ENCODE measurements at regions not wholly inside any gene's neighbourhood (a gene's known extent, or its start where the extent isn't known, plus 50 kb on each side); places are given as distances from the start of the nearest gene placed in this dataset.

DNA sequence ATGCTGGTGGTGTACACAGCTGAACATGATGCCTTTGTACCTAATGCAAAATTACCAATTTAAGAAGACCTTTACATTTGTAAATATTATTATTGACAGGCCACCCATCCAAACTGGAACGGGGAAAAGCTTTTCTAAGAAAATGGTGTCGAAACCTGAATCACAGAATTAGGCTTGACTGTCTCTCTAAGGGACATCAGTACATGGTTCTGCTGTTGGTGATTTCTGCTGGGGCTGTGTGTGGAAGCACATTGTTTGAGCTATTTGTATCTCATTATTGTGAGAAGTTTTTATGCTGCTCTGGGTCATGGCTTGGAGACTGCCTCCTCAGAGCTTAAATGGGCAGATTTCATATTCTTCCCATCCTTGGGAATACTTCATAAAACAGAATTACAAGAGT, 420.9 kb upstream of the POU3F3 start:
- TF ChIP-seq ZFX (IDR thresholded peaks at IDR 0.05; ENCODE audit: borderline replicate concordance): no peak
- TF ChIP-seq, protein P1, sequence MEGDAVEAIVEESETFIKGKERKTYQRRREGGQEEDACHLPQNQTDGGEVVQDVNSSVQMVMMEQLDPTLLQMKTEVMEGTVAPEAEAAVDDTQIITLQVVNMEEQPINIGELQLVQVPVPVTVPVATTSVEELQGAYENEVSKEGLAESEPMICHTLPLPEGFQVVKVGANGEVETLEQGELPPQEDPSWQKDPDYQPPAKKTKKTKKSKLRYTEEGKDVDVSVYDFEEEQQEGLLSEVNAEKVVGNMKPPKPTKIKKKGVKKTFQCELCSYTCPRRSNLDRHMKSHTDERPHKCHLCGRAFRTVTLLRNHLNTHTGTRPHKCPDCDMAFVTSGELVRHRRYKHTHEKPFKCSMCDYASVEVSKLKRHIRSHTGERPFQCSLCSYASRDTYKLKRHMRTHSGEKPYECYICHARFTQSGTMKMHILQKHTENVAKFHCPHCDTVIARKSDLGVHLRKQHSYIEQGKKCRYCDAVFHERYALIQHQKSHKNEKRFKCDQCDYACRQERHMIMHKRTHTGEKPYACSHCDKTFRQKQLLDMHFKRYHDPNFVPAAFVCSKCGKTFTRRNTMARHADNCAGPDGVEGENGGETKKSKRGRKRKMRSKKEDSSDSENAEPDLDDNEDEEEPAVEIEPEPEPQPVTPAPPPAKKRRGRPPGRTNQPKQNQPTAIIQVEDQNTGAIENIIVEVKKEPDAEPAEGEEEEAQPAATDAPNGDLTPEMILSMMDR (IDR thresholded peaks at IDR 0.05): no peak
- no peak overlapping the region for H3K27ac ChIP-seq

DNA sequence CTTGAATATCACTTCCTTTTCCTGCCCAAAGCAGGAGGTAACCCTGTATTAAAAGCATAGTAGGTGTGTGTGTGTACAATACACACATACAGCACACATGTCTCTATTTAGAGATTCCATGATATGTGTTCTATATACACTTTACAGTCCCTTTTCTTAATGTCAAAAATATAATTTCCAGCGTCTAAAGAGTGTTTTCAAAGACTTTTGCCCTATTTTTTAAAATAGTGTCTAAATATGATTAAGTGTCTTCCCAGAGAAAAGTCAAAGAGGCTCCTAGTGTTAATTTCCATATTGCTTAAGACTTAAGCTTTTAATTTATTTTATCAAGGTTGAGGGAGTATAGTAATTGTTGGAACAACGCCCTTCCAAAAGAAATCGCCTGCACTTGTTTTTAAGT, 420.3 kb upstream of the POU3F3 start:
- no peak for TF ChIP-seq ZFX (IDR thresholded peaks at IDR 0.05; ENCODE audit: borderline replicate concordance)
- TF ChIP-seq, protein P1 (IDR thresholded peaks at IDR 0.05): no peak

DNA sequence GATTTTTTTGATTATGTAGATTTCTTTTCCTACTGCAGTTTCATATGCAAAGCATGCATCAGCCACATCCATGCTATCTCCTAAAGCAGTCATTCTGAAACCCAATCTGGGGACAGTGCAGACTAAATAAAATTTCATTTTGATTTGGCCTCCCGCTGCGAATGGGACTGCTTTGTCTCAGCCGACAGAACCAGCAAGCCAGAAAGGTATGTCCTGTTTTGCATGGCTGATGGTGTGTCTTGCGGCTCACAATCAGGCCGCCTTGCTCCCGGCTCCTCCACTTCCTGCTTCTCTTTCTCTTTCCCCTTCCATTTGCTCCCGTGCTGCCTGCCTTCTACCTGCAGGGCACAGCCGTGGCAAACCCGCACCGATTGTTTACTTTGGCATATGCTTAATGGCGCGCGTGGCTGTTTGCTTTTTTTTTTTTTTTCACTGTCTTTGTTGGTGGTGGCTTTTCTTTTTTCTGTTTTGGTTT, 419.6 kb upstream of the POU3F3 start:
- H3K27ac ChIP-seq: 0 out of 2 replicates have a peak overlapping the region, but pooled peaks have one; percentile 31
- TF ChIP-seq, protein P1 (IDR thresholded peaks at IDR 0.05): no peak
- TF ChIP-seq ZFX (IDR thresholded peaks at IDR 0.05; ENCODE audit: borderline replicate concordance): no peak

More for the DNA sequence above, 420.3 kb upstream of the POU3F3 start:
- H3K27ac ChIP-seq: no peak overlapping the region

DNA sequence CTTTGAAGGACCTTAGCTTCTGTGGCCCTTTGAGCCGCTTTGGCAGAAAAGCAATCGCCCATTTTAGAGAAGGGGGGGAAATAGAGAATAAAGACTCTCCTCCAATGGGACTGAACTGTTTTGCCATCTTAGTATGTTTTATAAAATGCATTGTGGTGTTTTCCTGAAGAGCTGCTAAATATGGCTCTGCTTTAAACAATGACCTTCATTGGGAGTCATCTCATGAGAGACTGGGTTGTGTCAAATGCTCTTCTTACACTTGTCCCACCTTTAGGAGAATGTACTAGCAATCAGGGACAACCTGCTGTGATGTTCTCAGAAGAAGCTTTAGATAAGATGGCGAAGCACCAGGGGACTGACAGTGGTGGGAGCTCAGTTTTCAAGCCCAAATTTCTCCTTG, 418.9 kb upstream of the POU3F3 start:
- H3K27ac ChIP-seq: no peak overlapping the region
- no peak for TF ChIP-seq ZFX (IDR thresholded peaks at IDR 0.05; ENCODE audit: borderline replicate concordance)
- TF ChIP-seq, protein P1 (IDR thresholded peaks at IDR 0.05): no peak

DNA sequence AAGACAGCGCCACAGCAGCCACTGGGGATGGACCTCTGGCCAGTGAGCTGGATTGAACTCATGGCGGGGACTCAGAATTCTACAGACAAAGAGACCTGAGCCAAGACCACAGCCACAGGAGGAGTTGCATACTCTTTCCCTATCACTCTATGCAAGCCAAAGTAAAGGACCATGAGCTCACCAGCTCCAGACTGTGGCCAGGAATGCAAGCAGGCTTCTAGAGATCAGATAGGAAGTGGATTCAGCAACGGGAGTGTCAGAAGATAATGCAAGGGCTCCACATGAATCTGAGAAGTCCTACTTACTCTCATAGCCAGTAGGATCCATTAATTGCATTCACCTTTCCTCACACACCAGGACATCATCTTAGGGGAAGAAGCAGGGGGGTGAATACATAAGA, 415.4 kb upstream of the POU3F3 start:
- no peak overlapping the region for H3K27ac ChIP-seq
- TF ChIP-seq ZFX (IDR thresholded peaks at IDR 0.05; ENCODE audit: borderline replicate concordance): no peak
- TF ChIP-seq, protein P1 (IDR thresholded peaks at IDR 0.05): no peak

DNA sequence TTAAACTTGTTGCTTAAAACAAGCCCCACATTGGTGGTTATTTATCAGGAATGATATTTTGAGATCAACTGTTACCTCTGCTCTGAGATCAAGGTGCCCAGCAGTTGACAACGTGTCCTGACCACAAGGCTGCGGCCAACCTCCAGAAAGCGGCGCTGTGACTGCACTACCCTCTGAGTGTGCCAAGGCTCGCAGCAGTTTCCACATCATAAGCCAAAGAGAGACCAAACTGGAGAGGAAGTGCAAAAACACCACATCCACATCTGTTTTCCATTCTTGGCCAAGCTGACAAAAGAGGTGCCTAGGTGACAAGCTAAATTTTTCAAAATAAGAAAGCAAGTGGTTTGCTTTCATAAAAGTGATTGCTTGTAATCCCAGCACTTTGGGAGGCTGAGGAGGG, 410.8 kb upstream of the POU3F3 start:
- TF ChIP-seq, protein P1 (IDR thresholded peaks at IDR 0.05): no peak
- no peak for TF ChIP-seq ZFX (IDR thresholded peaks at IDR 0.05; ENCODE audit: borderline replicate concordance)
- H3K27ac ChIP-seq: no peak overlapping the region

DNA sequence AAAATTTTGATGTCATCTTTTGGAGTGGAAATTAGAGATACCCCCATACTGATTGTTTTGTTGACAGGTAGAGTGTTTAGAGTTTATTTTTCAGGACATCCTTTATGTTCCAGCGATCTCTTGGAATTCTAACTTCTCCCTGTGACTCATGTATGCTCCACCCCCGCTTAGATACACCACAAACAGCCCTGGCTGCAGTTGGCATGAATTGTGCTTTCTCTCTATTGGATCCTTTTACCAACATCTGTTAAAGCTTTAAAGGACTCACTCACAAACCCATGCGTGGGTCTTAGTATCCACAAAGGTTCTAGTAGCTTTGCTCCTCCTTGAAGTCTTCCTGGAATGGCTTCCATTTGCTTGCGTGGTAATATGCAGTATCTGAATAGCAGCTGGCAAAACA, 409.5 kb upstream of the POU3F3 start:
- no peak for TF ChIP-seq ZFX (IDR thresholded peaks at IDR 0.05; ENCODE audit: borderline replicate concordance)
- TF ChIP-seq, protein P1 (IDR thresholded peaks at IDR 0.05): no peak
- H3K27ac ChIP-seq: no peak overlapping the region

All from 22Rv1 (cell line).